Hematopoietic multipotent progenitor cell treated with erythropoietin and hydrocortisone succinate and interleukin-3 and kit ligand, for 8 days (in vitro differentiated cells): ENCODE measurements at regions not wholly inside any gene's neighbourhood (a gene's known extent, or its start where the extent isn't known, plus 50 kb on each side); places are given as distances from the start of the nearest gene placed in this dataset.

Experiments
- DNase-seq: peaks from one replicate; pipeline ENCODE4 v3.0.0-alpha.2; 2015

GRCh38 chr6:66860328-66860727, 1153.3 kb upstream of the EYS start:
- DNase-seq: no peak

GRCh38 chr6:66858196-66858595, 1151.2 kb upstream of the EYS start:
- no peak for DNase-seq

- DNase-seq: no peak
These were observed 1147.0 kb upstream of the EYS start for GRCh38 chr6:66854014-66854413.

GRCh38 chr6:66851930-66852329, 1144.9 kb upstream of the EYS start:
- DNase-seq: no peak

GRCh38 chr6:66849843-66850242, 1142.8 kb upstream of the EYS start:
- DNase-seq: no peak

GRCh38 chr6:66848244-66848953, 1141.4 kb upstream of the EYS start:
- DNase-seq: no peak

GRCh38 chr6:66838764-66839163, 1131.7 kb upstream of the EYS start:
- no peak for DNase-seq

- no peak for DNase-seq
These were observed 1118.5 kb upstream of the EYS start for GRCh38 chr6:66825539-66825938.

GRCh38 chr6:66814156-66814555, 1107.1 kb upstream of the EYS start:
- DNase-seq: no peak

GRCh38 chr6:66808771-66809170, 1101.7 kb upstream of the EYS start:
- DNase-seq: no peak

- no peak for DNase-seq
These were observed 1090.0 kb upstream of the EYS start for GRCh38 chr6:66796987-66797386.

GRCh38 chr6:66788579-66788978, 1081.6 kb upstream of the EYS start:
- no peak for DNase-seq

GRCh38 chr6:66772800-66773199, 1065.8 kb upstream of the EYS start:
- DNase-seq: no peak

- no peak for DNase-seq
These were observed 1064.6 kb upstream of the EYS start for GRCh38 chr6:66771626-66772025.

- DNase-seq: no peak
These were observed 1044.6 kb upstream of the EYS start for GRCh38 chr6:66751630-66752029.

GRCh38 chr6:66740346-66740745, 1033.3 kb upstream of the EYS start:
- no peak for DNase-seq

- DNase-seq: no peak
These were observed 1028.3 kb upstream of the EYS start for GRCh38 chr6:66735106-66735890.

- no peak for DNase-seq
These were observed 1024.3 kb upstream of the EYS start for GRCh38 chr6:66731310-66731709.

- DNase-seq: no peak
These were observed 1018.6 kb upstream of the EYS start for GRCh38 chr6:66725670-66726069.

GRCh38 chr6:66717801-66718200, 1010.8 kb upstream of the EYS start:
- DNase-seq: no peak

GRCh38 chr6:66699385-66699784, 992.4 kb upstream of the EYS start:
- DNase-seq: no peak

- no peak for DNase-seq
These were observed 982.6 kb upstream of the EYS start for GRCh38 chr6:66689608-66690007.

GRCh38 chr6:66687611-66688140, 980.6 kb upstream of the EYS start:
- no peak for DNase-seq

GRCh38 chr6:66675906-66676305, 968.9 kb upstream of the EYS start:
- DNase-seq: no peak
